ENCODE measurements at regions not wholly inside any gene's neighbourhood (a gene's known extent, or its start where the extent isn't known, plus 50 kb on each side); places are given as distances from the start of the nearest gene placed in this dataset.

GRCh38 chr6:130679684-130680083, 147.5 kb upstream of the SMLR1 start:
- TF ChIP-seq CTCF (IDR thresholded peaks at IDR 0.05) (no peak), POLR2A (IDR thresholded peaks at IDR 0.05) (no peak)
